H1 (cell line): ENCODE measurements at regions not wholly inside any gene's neighbourhood (a gene's known extent, or its start where the extent isn't known, plus 50 kb on each side); places are given as distances from the start of the nearest gene placed in this dataset.

ENCODE experiments used
- CEBPB ChIP-seq: IDR thresholded peaks from 2 replicates; pipeline ENCODE4 v1.6.1; 2012; ENCODE audit warnings: low read depth, low read length
- CTCF ChIP-seq, 3 experiments: IDR thresholded peaks; 1 replicate in 2 of 3; 2 replicates in 1 of 3; pipeline versions ENCODE4 v1.5.1 to v1.6.1; 2011; ENCODE audit warnings: low read length in 3 of 3, mild to moderate bottlenecking in 3 of 3, inconsistent platforms in 2 of 3, low read depth in 1 of 3, moderate library complexity in 1 of 3; ENCODE audit not compliant: insufficient read depth in 1 of 3; ENCODE audit errors: control extremely low read depth in 1 of 3
- JUND ChIP-seq: IDR thresholded peaks from 2 replicates; pipeline ENCODE4 v1.6.1; 2011; ENCODE audit warnings: mild to moderate bottlenecking, improper control_type of control experiment, low read length
- KDM5A ChIP-seq: fragments of 200-600 bp; IDR thresholded peaks from 2 replicates; pipeline ENCODE4 v1.7.1; 2012; ENCODE audit warnings: mild to moderate bottlenecking, low read length, inconsistent platforms, mixed read lengths
- MAX ChIP-seq: IDR thresholded peaks from 2 replicates; pipeline ENCODE4 v1.6.1; 2012; ENCODE audit warnings: inconsistent platforms
- POLR2A ChIP-seq, 2 experiments: IDR thresholded peaks; 1 replicate in 1 of 2; 2 replicates in 1 of 2; pipeline ENCODE4 v1.6.1; 2011; ENCODE audit warnings: low read depth in 2 of 2, low read length in 2 of 2, mild to moderate bottlenecking in 2 of 2; ENCODE audit errors: control extremely low read depth in 1 of 2
- POLR2AphosphoS5 ChIP-seq: IDR thresholded peaks from 2 replicates; pipeline ENCODE4 v1.6.1; 2011; ENCODE audit warnings: low read depth, low read length
- SIN3A ChIP-seq, 2 experiments: IDR thresholded peaks in 1 of 2; conservative IDR thresholded peaks in 1 of 2; 2 replicates each; pipeline ENCODE4 v1.6.1; 2011 to 2012; ENCODE audit warnings: low read length in 2 of 2, improper control_type of control experiment in 1 of 2, low read depth in 1 of 2, mild to moderate bottlenecking in 1 of 2
- SP2 ChIP-seq: IDR thresholded peaks from 2 replicates; pipeline ENCODE4 v1.6.1; 2012; ENCODE audit warnings: mild to moderate bottlenecking, low read length, inconsistent platforms
- SRF ChIP-seq: IDR thresholded peaks from 2 replicates; pipeline ENCODE4 v1.6.1; 2011; ENCODE audit warnings: mild to moderate bottlenecking, low read depth, low read length, moderate library complexity
- TAF1 ChIP-seq: IDR thresholded peaks from 2 replicates; pipeline ENCODE4 v1.6.1; 2011; ENCODE audit warnings: mild to moderate bottlenecking, low read depth, low read length
- YY1 ChIP-seq: IDR thresholded peaks from 2 replicates; pipeline ENCODE4 v1.6.1; 2011; ENCODE audit warnings: low read depth, mild to moderate bottlenecking, low read length

- no peak for TF ChIP-seq TAF1
- no peak for TF ChIP-seq MAX
- TF ChIP-seq POLR2AphosphoS5: no peak
- TF ChIP-seq SP2: no peak
- TF ChIP-seq POLR2A (IDR thresholded peaks at IDR 0.05; ENCODE audit: control extremely low read depth in 1 of 2, low read depth in 2 of 2, low read length in 2 of 2): no peak
- no peak for TF ChIP-seq SIN3A (conservative IDR thresholded peaks at IDR 0.05 in 1 of 2, IDR thresholded peaks at IDR 0.05 in 1 of 2; ENCODE audit: low read depth in 1 of 2, low read length in 2 of 2)
- TF ChIP-seq JUND: no peak
- no peak for TF ChIP-seq CTCF (IDR thresholded peaks at IDR 0.05; ENCODE audit: control extremely low read depth in 1 of 3, insufficient read depth in 1 of 3, low read depth in 1 of 3, low read length in 3 of 3)
- TF ChIP-seq KDM5A: no peak
- no peak for TF ChIP-seq CEBPB
- no peak for TF ChIP-seq YY1
- no peak for TF ChIP-seq SRF
These were observed 213.3 kb upstream of the TMTC1 start for GRCh38 chr12:29996993-29997392.
